DMS153 treated with DMSO at 0.1 percent for 48 hours (cell line): ENCODE measurements at regions not wholly inside any gene's neighbourhood (a gene's known extent, or its start where the extent isn't known, plus 50 kb on each side); places are given as distances from the start of the nearest gene placed in this dataset.
A peak's percentile ranks its signal among the peaks of the same experiment; 100 is the strongest.

Experiments
- DNase-seq: peaks from one replicate; lab custom pipeline; 2025; ENCODE audit not compliant: unreplicated experiment; lab: John Stamatoyannopoulos, UW

DNA sequence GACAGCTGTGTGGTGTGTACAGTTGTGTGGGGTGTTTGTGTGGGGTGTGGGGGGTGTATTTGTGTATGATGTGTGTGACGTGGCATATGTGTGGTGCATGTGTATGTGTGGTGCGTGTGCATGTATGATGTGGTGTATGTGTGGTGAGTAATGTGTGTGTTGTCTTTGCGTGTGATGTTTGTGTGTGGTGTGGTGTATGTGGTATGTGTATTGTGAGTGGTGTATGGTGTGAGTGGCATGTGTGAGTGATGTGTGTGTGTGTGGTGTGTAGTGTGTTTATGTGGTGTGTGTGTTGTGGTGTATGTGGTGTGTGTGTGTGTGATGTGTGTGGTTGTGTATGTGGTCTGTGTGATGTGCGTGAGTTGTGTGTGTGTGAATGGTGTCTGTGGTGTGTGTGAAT, 191.1 kb downstream of the MELK start:
- no peak for DNase-seq

DNA sequence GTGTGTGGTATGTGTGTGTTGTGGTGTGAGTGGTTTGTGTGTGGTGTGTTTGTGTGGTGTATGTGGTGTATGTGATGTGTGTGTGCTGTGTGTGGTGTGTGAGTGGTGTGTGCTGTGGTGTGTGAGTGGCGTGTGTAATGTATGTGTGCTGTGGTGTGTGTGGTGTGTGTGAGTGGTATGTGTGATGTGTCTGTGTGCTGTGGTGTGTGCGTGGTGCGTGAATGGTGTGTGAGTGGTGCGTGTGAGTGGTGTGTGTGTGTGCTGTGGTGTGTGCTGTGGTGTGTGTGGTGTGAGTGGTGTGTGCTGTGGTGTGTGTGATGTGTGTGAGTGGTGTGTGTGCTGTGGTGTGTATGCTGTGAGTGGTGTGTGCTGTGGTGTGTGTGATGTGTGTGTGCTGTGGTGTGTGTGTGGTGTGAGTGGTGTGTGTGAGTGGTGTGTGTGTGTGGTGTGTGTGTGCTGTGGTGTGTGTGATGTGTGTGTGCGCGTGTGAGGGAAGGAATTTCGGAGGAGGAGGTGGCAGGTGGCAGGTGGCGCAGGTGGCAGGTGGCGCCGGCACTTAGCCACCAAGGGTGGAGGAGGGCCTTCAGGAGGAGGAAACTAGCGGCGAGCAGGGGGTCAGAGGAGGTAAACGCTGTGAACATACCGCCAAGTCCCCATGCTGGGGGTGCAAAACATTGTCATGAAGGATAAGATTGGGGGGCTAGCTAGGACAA, 191.8 kb downstream of the MELK start:
- DNase-seq, result peak; percentile 35

DNA sequence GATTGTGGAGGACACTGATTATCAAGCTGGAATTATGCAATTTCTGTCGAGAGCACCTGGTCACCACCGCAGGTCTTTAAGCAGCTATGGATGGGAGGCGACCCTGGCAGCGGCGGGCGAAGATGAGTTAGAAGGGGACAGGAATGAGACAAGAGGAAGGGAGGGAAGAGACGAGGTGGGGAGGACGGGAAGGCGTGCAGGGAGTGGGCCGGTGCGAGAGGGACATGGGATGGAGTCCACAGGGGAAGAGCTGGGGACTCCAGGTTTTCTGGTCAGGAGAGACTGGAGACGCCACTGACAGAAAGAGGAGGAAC, 192.3 kb downstream of the MELK start:
- DNase-seq, result no peak

DNA sequence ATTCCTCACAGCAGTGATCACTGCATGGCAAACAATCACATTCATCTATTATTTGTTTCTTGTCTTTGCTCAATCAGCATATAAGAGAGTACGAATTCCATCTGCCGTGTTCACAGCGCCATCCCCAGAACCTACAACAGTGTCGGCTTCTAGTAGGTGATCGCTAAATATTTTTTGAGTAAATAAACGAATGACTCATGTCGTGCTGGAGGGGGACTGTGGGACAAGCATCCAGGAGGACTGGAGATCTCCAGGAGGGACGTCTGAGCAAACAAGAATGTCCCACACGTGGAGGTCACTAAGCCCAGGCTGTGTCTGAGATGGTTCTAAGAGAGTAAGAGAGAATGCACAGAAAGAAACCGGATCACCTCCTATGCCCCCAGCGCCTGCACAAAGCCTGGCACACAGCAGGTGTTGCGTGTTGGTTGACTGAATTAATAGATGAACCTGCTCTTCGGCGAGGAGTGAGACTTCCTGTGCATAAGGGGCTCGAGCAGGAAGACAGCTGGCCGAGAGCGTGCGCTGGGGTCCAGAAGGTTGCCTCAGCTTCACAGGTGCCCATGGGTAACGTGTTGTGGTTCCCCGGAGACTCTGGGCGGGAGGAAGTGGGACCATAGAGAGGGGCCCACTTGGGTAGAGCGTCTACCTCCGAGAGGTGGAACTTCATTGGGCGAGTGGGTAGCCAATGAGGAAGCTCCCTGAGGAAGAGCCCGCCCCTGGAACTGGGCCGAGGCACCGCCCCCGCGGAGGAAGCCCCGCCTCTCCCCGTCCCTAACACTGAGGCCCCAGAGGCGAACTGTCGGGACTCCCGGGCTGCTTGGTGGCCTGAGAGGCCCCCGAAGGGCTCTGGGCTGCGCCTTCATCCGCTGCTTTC, 193.0 kb downstream of the MELK start:
- peak; percentile 91 for DNase-seq

DNA sequence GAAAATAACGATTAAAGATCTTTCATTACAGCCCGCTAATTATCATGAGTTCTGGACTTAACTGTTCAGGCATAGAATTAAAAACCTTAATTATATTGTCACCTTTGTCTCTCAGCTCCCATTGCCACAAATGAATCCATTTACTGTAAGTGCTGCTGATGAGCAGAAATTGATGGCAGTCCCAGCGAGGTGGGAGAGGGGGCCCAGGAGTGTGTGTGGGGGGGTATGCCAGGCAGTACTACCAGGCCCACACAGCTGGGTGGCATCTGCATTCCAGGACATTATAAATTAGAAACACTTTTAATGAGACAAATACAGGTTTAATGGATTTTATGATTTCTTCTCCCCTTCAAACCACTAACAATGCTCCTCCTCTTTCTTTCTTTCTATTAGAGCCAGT, 196.0 kb downstream of the MELK start:
- no peak for DNase-seq

DNA sequence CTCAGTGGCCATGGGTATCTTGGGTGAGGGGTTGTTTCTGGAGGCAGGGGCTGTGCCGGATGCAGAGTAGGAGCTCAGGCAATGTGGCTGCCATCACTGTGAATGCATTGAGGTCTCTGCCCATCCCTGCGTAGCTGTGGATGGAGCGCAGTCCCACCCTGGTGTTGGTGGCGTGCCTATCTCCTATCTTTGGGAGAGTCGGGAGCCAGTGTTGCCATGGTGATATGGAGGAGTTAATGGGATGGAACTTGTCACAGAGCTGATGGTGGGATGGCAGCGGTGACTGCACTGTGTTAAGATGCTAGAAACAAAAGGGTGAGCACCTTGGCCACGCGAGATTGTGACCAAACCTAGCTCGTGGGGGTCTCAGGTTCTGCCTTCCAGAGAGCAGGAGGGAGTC, 197.3 kb downstream of the MELK start:
- DNase-seq, result no peak

DNA sequence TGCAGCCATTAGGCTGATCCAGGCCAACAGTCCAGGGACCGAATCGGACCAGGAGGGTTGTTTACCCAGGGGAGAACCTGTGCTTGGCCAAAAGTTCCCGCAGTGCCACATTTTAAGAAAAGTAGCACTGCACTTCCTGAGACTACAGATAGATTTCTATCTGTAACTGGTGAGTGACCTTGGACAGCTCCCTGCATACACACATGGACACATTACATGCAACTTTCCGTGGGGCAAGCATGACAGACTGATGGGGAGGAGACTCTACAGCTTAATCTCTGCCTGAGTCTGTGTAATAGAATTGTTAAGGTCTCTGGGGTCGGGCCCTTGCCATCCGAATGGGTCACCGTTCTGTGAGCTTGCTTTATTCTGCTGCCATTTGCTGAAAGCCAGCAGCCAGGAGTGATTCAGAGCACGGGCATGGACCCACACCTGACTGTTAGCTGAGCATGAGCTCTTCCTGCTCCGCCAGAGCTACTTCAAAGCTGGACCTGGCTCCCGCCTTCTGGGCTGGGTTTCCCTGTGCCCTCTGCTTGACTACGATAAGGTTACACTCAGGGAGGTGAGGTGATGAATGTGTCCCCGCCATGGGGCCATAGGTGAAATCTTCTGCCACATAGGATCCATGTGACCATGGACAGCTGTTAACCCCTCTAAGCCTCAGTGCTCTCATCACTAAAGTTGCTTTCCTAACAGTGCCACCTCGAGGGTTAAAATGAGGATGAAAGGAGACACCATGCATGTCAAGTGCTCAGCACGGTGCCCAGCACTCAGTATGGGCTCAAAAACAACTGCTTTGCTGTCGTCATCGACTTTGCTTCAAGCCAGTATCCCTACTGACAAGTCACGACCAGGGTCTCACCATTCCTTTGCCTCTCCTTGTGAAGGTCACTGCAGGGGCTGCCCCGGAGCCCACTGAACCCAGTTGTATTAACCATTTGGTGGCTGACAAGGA, 200.0 kb downstream of the MELK start:
- DNase-seq, result no peak

DNA sequence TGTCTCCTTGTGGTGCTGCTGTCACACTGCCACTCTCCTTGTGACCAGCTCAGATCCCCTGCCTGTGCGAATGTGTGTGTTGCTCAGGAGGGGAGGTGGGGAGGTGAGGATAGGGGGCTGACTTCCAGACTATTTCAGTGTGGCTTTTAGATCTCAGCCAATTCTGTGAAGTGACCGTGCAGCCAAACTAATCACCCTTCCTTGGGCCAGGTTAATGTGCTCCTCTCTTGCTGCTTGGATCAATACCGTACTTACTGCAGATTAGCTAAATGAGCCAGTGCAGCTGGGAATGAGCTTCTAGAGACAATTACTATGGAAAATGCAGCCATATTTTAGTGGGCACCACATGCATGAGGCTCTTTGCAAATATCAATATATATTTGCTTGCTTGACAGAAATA, 206.0 kb downstream of the MELK start:
- no peak for DNase-seq

DNA sequence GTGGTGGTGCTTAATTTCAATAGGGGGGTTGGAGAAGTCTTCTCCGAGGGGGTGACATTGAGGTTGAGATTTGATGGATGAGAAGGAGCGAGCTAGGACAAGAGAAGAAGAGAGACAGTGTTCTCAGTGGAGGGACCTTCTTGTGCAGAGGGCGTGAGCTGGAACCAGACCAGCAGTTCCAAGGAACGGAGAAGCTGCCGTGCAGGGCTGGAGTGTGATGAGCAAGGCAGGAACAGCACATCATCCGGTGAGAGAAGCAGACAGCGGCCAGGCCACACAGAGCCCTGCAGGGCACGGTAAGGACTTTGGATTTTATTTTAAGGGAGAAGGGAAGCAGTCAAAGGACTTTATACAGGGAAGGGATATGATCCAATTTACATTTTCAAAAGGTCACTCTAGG, 206.9 kb downstream of the MELK start:
- DNase-seq, result no peak

DNA sequence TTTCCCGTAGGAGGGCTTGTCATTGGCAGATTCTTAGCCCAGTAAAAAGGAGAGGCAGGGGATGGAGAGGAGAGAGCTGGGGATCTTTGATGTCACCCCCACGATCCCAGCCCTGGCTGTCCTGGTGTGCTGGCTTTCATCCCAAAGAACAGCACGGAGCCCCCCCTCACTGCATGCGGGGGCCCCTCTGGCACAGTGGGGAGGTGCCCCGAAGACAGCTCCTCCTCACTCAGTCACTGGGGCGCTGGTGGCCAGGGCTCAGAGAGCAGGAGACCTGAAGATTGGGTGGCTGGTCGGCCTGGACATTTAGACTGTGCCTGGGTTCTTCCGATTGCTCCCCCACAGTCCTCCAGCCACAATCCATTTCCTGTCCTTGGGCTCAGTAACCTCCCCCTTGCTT, 207.5 kb downstream of the MELK start:
- DNase-seq, result no peak

DNA sequence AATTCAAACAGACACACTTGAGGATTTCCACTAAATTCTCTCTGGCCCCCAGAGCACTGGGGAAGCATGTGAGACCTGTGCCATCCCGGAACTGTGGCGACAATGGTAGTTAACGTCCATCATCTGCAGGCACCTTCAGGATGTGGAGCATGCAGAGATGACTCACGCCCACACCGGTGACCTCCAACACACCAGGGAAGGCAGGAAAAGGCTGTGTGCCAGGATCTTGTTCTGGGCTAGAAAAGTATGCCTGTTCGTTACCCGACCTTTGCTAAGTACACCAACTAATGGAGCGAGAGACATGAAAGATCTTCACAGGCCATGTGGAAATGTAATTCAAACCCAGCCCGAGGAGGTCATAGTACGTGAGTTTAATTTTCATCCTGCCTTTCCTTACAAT, 208.8 kb downstream of the MELK start:
- DNase-seq, result no peak
